ENCODE measurements at regions not wholly inside any gene's neighbourhood (a gene's known extent, or its start where the extent isn't known, plus 50 kb on each side); places are given as distances from the start of the nearest gene placed in this dataset.

- TF ChIP-seq, protein P1, sequence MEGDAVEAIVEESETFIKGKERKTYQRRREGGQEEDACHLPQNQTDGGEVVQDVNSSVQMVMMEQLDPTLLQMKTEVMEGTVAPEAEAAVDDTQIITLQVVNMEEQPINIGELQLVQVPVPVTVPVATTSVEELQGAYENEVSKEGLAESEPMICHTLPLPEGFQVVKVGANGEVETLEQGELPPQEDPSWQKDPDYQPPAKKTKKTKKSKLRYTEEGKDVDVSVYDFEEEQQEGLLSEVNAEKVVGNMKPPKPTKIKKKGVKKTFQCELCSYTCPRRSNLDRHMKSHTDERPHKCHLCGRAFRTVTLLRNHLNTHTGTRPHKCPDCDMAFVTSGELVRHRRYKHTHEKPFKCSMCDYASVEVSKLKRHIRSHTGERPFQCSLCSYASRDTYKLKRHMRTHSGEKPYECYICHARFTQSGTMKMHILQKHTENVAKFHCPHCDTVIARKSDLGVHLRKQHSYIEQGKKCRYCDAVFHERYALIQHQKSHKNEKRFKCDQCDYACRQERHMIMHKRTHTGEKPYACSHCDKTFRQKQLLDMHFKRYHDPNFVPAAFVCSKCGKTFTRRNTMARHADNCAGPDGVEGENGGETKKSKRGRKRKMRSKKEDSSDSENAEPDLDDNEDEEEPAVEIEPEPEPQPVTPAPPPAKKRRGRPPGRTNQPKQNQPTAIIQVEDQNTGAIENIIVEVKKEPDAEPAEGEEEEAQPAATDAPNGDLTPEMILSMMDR (IDR thresholded peaks at IDR 0.05), result no peak
- TF ChIP-seq CREB1 (CRISPR knock-in tag; IDR thresholded peaks at IDR 0.05), result no peak
- TF ChIP-seq ATF3 (CRISPR knock-in tag; conservative IDR thresholded peaks at IDR 0.05), result no peak
- TF ChIP-seq SP1 (CRISPR knock-in tag; conservative IDR thresholded peaks at IDR 0.05), result no peak
- TF ChIP-seq, protein P2, sequence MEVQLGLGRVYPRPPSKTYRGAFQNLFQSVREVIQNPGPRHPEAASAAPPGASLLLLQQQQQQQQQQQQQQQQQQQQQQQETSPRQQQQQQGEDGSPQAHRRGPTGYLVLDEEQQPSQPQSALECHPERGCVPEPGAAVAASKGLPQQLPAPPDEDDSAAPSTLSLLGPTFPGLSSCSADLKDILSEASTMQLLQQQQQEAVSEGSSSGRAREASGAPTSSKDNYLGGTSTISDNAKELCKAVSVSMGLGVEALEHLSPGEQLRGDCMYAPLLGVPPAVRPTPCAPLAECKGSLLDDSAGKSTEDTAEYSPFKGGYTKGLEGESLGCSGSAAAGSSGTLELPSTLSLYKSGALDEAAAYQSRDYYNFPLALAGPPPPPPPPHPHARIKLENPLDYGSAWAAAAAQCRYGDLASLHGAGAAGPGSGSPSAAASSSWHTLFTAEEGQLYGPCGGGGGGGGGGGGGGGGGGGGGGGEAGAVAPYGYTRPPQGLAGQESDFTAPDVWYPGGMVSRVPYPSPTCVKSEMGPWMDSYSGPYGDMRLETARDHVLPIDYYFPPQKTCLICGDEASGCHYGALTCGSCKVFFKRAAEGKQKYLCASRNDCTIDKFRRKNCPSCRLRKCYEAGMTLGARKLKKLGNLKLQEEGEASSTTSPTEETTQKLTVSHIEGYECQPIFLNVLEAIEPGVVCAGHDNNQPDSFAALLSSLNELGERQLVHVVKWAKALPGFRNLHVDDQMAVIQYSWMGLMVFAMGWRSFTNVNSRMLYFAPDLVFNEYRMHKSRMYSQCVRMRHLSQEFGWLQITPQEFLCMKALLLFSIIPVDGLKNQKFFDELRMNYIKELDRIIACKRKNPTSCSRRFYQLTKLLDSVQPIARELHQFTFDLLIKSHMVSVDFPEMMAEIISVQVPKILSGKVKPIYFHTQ (CRISPR knock-in tag; IDR thresholded peaks at IDR 0.05), result no peak
- TF ChIP-seq, protein P3, sequence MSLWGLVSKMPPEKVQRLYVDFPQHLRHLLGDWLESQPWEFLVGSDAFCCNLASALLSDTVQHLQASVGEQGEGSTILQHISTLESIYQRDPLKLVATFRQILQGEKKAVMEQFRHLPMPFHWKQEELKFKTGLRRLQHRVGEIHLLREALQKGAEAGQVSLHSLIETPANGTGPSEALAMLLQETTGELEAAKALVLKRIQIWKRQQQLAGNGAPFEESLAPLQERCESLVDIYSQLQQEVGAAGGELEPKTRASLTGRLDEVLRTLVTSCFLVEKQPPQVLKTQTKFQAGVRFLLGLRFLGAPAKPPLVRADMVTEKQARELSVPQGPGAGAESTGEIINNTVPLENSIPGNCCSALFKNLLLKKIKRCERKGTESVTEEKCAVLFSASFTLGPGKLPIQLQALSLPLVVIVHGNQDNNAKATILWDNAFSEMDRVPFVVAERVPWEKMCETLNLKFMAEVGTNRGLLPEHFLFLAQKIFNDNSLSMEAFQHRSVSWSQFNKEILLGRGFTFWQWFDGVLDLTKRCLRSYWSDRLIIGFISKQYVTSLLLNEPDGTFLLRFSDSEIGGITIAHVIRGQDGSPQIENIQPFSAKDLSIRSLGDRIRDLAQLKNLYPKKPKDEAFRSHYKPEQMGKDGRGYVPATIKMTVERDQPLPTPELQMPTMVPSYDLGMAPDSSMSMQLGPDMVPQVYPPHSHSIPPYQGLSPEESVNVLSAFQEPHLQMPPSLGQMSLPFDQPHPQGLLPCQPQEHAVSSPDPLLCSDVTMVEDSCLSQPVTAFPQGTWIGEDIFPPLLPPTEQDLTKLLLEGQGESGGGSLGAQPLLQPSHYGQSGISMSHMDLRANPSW (CRISPR knock-in tag; conservative IDR thresholded peaks at IDR 0.05; ENCODE audit: low read depth), result no peak
- no peak for TF ChIP-seq ZNF317 (CRISPR knock-in tag; IDR thresholded peaks at IDR 0.05; ENCODE audit: borderline replicate concordance, low read depth)
- TF ChIP-seq, protein P4, sequence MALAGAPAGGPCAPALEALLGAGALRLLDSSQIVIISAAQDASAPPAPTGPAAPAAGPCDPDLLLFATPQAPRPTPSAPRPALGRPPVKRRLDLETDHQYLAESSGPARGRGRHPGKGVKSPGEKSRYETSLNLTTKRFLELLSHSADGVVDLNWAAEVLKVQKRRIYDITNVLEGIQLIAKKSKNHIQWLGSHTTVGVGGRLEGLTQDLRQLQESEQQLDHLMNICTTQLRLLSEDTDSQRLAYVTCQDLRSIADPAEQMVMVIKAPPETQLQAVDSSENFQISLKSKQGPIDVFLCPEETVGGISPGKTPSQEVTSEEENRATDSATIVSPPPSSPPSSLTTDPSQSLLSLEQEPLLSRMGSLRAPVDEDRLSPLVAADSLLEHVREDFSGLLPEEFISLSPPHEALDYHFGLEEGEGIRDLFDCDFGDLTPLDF (CRISPR knock-in tag; IDR thresholded peaks at IDR 0.05), result no peak
- TF ChIP-seq ZNF121 (CRISPR knock-in tag; IDR thresholded peaks at IDR 0.05), result no peak
- no peak for TF ChIP-seq IRF1 (CRISPR knock-in tag; IDR thresholded peaks at IDR 0.05)
- TF ChIP-seq NFYB (CRISPR knock-in tag; conservative IDR thresholded peaks at IDR 0.05; ENCODE audit: low read depth), result no peak
- TF ChIP-seq, protein P5, sequence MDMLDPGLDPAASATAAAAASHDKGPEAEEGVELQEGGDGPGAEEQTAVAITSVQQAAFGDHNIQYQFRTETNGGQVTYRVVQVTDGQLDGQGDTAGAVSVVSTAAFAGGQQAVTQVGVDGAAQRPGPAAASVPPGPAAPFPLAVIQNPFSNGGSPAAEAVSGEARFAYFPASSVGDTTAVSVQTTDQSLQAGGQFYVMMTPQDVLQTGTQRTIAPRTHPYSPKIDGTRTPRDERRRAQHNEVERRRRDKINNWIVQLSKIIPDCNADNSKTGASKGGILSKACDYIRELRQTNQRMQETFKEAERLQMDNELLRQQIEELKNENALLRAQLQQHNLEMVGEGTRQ (CRISPR knock-in tag; IDR thresholded peaks at IDR 0.05), result no peak
Measured at GRCh38 chr13:88637935-88638334, 966.8 kb downstream of the SLITRK5 start.
